Vagina (tissue), 2 donors: ENCODE measurements at regions not wholly inside any gene's neighbourhood (a gene's known extent, or its start where the extent isn't known, plus 50 kb on each side); places are given as distances from the start of the nearest gene placed in this dataset.

Experiments
- DNase-seq, 2 donors: peaks; one replicate each; pipeline ENCODE4 v3.0.0-alpha.2; 2017; ENCODE audit errors: extremely low spot score in 2 of 2
- H3K27ac ChIP-seq: fragments of 200-600 bp; sonication (generic); one replicate; pipeline ENCODE4 v1.5.1; 2019
- H3K27me3 ChIP-seq: fragments of 200-600 bp; sonication (generic); one replicate; pipeline ENCODE4 v1.5.1; 2019
- H3K36me3 ChIP-seq, 2 donors: fragments of 200-600 bp; sonication (generic); one replicate each; pipeline ENCODE4 v1.5.1; 2017 to 2019
- H3K4me1 ChIP-seq: fragments of 200-600 bp; sonication (generic); one replicate; pipeline ENCODE4 v1.5.1; 2019
- H3K4me3 ChIP-seq, 2 donors: fragments of 200-600 bp; sonication (generic); 1 replicate in 1 of 2; 2 replicates in 1 of 2; pipeline ENCODE4 v1.5.1; 2016 to 2019
- H3K9me3 ChIP-seq: fragments of 200-600 bp; sonication (generic); one replicate; pipeline ENCODE4 v1.5.1; 2019
- POLR2A ChIP-seq, 2 donors: fragments of 450-650 bp; IDR thresholded peaks; one replicate each; pipeline ENCODE4 v1.6.1; 2017; ENCODE audit warnings: antibody characterized with exemption in 2 of 2, mild to moderate bottlenecking in 2 of 2, moderate library complexity in 2 of 2
- POLR2AphosphoS5 ChIP-seq, 2 donors: sonication (generic); formaldehyde crosslinking; IDR thresholded peaks; one replicate each; pipeline ENCODE4 v1.9.0; 2017; ENCODE audit warnings: antibody characterized with exemption in 2 of 2, mild to moderate bottlenecking in 2 of 2, low read depth in 1 of 2; ENCODE audit not compliant: insufficient read depth in 1 of 2
- intact Hi-C: fragments of 100-400 bp; cut with DNase I; formaldehyde crosslinking; loops from one replicate; pipeline ENCODE4 v1.15.1; 2023
- TF ChIP-seq, protein P1 (sequence below), 3 experiments: fragments of 450-650 bp in 2 of 3; fragments of 200-600 bp in 1 of 3; sonication (generic) in 1 of 3; IDR thresholded peaks; one replicate each; pipeline ENCODE4 v1.5.1; 2017 to 2019; ENCODE audit warnings: antibody characterized with exemption in 3 of 3, mild to moderate bottlenecking in 2 of 3, moderate library complexity in 2 of 3

DNA sequence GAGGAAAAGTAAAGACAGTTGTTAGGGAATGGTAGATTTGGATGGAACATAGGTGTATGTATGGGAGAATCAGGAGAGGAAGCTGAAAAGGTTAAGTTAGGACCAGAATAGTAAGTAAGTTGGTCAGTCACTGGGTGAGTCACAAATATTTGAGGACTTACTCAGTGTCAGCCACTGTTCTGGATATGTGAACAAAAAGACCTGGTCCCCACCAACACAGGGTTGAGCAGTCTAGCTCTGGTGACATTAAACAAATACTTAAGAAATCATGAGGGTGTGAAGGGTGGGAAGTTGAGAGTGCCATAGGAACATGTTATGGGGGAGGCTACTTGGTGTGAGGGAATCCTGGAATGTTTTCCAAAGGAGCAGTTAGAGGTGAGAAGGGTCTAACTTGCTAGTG, 246.9 kb downstream of the PTEN start:
- TF ChIP-seq, protein P1, sequence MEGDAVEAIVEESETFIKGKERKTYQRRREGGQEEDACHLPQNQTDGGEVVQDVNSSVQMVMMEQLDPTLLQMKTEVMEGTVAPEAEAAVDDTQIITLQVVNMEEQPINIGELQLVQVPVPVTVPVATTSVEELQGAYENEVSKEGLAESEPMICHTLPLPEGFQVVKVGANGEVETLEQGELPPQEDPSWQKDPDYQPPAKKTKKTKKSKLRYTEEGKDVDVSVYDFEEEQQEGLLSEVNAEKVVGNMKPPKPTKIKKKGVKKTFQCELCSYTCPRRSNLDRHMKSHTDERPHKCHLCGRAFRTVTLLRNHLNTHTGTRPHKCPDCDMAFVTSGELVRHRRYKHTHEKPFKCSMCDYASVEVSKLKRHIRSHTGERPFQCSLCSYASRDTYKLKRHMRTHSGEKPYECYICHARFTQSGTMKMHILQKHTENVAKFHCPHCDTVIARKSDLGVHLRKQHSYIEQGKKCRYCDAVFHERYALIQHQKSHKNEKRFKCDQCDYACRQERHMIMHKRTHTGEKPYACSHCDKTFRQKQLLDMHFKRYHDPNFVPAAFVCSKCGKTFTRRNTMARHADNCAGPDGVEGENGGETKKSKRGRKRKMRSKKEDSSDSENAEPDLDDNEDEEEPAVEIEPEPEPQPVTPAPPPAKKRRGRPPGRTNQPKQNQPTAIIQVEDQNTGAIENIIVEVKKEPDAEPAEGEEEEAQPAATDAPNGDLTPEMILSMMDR (IDR thresholded peaks at IDR 0.05): no peak
- no peak for TF ChIP-seq POLR2A (IDR thresholded peaks at IDR 0.05)
- no peak for TF ChIP-seq POLR2AphosphoS5 (IDR thresholded peaks at IDR 0.05; ENCODE audit: insufficient read depth in 1 of 2, low read depth in 1 of 2)
- intact Hi-C loops: no loop called here
- no peak for DNase-seq
- peaks cover 10% of the 10 kb centered on the region for H3K4me1 ChIP-seq
- no peaks in the 10 kb centered on the region for H3K9me3 ChIP-seq
- H3K27me3 ChIP-seq: no peaks in the 10 kb centered on the region
- H3K36me3 ChIP-seq: no peaks in the 10 kb centered on the region
- H3K4me3 ChIP-seq: no peak overlapping the region
- H3K27ac ChIP-seq: no peak overlapping the region

DNA sequence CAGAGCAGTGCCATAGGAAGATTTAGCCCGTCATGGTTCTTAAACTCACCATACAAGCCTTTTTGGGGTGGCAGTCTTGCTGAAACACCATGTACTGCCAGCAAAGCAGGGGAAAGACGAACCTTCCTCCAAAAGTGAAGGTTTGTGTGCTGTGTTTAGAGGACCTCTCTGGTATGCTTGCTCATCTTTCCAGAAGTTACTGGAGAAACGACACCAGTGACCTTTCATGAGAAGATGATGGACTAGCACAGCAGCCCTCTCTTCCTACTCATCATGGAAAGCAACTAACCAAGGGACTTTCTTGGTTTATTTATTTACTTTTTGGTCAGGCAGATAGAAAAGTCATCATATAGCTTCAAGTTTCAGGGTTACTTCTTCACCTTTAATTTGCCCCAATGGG, 247.4 kb downstream of the PTEN start:
- intact Hi-C loops: no loop called here
- no peak for TF ChIP-seq POLR2AphosphoS5 (IDR thresholded peaks at IDR 0.05; ENCODE audit: insufficient read depth in 1 of 2, low read depth in 1 of 2)
- no peak for TF ChIP-seq POLR2A (IDR thresholded peaks at IDR 0.05)
- TF ChIP-seq, protein P1 (IDR thresholded peaks at IDR 0.05): no peak
- no peaks in the 10 kb centered on the region for H3K36me3 ChIP-seq
- H3K27ac ChIP-seq: no peak overlapping the region
- no peaks in the 10 kb centered on the region for H3K27me3 ChIP-seq
- no peaks in the 10 kb centered on the region for H3K9me3 ChIP-seq
- DNase-seq: no peak
- H3K4me1 ChIP-seq: peaks cover 10% of the 10 kb centered on the region
- no peak overlapping the region for H3K4me3 ChIP-seq

DNA sequence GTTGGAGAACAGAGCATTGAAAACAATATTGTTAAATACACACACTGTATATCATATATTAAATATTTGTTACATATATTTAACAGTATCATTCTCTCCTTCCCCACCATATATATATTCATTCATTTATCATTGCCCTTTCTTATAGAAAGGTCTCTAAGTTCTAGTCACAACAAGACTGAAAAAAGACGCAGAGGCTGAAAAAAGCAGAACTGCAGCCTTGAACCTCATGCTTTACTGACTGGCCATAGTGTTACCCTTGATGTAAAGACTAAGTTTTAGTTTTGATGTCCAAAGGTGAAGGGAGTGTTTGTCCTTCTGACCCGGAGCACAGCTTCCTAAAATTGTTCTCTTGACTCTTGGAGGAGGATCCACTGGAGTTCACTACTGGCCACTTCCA, 247.9 kb downstream of the PTEN start:
- no peak for TF ChIP-seq POLR2AphosphoS5 (IDR thresholded peaks at IDR 0.05; ENCODE audit: insufficient read depth in 1 of 2, low read depth in 1 of 2)
- TF ChIP-seq POLR2A (IDR thresholded peaks at IDR 0.05): no peak
- TF ChIP-seq, protein P1 (IDR thresholded peaks at IDR 0.05): no peak
- intact Hi-C loops: no loop called here
- H3K27me3 ChIP-seq: no peaks in the 10 kb centered on the region

DNA sequence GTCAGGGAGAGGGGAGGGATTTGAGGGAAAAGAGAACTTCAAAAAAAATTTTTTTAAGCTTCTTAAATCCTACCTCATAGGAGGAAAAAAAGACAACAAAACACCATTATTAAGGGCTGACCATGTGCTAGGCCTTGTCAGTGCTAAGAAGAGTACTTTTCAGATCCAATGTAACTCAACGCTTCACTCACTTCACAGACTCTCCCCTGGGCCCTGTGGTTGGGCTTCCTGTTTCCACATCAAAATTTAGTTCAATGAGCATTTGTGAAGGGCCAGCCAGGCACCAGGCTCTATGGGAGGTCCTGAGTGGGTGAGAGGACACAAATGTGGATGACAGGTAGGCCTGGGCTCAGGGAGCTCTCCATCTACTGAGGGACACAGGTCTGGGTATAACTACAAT, 249.8 kb downstream of the PTEN start:
- Histone ChIP-seq H3K4me3 (no peak overlapping the region), H3K4me1 (peaks cover 10% of the 10 kb centered on the region), H3K36me3 (no peaks in the 10 kb centered on the region), H3K27me3 (no peaks in the 10 kb centered on the region), H3K9me3 (no peaks in the 10 kb centered on the region), H3K27ac (no peak overlapping the region)
- no peak for DNase-seq
- intact Hi-C loops: no loop called here
- TF ChIP-seq, protein P1 (IDR thresholded peaks at IDR 0.05): no peak
- no peak for TF ChIP-seq POLR2A (IDR thresholded peaks at IDR 0.05)
- TF ChIP-seq POLR2AphosphoS5 (IDR thresholded peaks at IDR 0.05; ENCODE audit: insufficient read depth in 1 of 2, low read depth in 1 of 2): no peak

More for the DNA sequence above, 247.9 kb downstream of the PTEN start:
- Histone ChIP-seq H3K9me3 (no peaks in the 10 kb centered on the region), H3K27ac (no peak overlapping the region), H3K4me3 (no peak overlapping the region), H3K4me1 (peaks cover 10% of the 10 kb centered on the region), H3K36me3 (no peaks in the 10 kb centered on the region)
- DNase-seq: no peak

DNA sequence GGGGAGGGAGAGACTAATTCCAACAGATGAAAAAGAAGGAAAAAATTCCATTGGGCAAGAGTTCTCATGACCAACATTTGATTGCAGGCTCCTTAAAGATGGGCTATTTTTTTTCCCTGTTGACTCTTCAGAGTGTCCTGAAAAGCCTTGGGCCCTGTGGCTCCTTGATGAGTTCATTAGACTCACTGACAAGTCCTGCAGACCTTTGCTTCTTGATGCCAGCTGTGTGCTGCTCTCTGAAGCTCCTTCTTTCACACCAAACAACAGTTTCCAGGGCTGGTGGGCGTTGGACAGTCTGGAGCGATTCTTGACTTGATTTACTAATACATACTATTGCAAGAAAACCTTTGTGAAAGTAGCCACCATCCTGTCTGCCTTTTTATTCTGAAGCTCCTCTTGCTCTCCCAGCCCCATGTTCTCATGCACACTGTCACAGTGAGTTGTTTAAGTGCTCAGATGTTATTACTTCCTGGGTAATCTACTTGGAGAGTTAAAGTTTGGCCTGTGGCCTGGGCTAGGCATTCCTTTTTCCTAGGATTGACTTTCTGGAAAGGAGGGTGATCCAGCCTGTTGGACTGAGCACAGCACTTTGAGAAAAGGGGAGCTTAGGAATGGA, 250.3 kb downstream of the PTEN start:
- Histone ChIP-seq H3K4me1 (peaks cover 10% of the 10 kb centered on the region), H3K36me3 (no peaks in the 10 kb centered on the region), H3K9me3 (no peaks in the 10 kb centered on the region), H3K4me3 (no peak overlapping the region), H3K27me3 (no peaks in the 10 kb centered on the region), H3K27ac (no peak overlapping the region)
- TF ChIP-seq POLR2AphosphoS5 (IDR thresholded peaks at IDR 0.05; ENCODE audit: insufficient read depth in 1 of 2, low read depth in 1 of 2) (no peak), POLR2A (IDR thresholded peaks at IDR 0.05) (no peak)
- TF ChIP-seq, protein P1 (IDR thresholded peaks at IDR 0.05): no peak
- no peak for DNase-seq
- intact Hi-C loops: no loop called here
